ENCODE measurements at regions not wholly inside any gene's neighbourhood (a gene's known extent, or its start where the extent isn't known, plus 50 kb on each side); places are given as distances from the start of the nearest gene placed in this dataset.

DNA sequence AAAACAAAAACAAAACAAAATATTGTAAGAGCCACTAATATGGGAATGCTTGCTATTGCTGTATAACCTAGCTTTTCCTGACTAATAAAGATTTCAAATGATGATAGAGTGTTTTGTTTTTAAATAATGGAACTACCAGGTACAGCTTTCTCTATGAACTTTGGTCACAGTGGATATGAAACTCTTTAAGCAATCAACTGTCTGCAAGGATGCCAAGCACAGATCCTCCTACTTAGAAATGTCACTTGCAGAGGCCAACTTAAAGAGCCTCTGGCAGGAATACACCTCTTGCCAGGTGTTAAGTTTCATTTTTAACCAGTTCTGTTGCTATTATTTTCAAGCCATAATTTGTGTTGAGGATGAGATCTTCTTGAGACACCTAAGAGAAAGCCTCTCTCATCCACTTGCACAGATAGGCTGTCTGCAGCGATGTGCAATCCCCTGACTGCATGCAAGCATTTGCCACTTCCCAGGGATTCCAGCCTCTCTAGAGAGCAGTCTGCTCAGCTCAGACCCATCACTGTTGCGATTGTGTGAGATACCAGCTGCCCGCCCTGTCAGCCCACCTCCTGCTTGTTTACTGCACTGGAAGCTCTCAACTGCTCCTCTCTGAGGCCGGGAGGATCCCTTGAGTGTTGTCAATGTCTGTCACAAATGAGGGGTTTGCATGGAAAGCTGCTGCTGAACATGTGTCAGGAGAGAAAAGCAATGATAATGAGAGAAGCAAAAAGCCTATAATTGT is 86.1 kb upstream of the SCG2 start:
- no peak for TF ChIP-seq ZFX (IDR thresholded peaks at IDR 0.05; ENCODE audit: borderline replicate concordance)
- TF ChIP-seq, protein P1, sequence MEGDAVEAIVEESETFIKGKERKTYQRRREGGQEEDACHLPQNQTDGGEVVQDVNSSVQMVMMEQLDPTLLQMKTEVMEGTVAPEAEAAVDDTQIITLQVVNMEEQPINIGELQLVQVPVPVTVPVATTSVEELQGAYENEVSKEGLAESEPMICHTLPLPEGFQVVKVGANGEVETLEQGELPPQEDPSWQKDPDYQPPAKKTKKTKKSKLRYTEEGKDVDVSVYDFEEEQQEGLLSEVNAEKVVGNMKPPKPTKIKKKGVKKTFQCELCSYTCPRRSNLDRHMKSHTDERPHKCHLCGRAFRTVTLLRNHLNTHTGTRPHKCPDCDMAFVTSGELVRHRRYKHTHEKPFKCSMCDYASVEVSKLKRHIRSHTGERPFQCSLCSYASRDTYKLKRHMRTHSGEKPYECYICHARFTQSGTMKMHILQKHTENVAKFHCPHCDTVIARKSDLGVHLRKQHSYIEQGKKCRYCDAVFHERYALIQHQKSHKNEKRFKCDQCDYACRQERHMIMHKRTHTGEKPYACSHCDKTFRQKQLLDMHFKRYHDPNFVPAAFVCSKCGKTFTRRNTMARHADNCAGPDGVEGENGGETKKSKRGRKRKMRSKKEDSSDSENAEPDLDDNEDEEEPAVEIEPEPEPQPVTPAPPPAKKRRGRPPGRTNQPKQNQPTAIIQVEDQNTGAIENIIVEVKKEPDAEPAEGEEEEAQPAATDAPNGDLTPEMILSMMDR (IDR thresholded peaks at IDR 0.05), result no peak
- no peak overlapping the region for H3K27ac ChIP-seq

DNA sequence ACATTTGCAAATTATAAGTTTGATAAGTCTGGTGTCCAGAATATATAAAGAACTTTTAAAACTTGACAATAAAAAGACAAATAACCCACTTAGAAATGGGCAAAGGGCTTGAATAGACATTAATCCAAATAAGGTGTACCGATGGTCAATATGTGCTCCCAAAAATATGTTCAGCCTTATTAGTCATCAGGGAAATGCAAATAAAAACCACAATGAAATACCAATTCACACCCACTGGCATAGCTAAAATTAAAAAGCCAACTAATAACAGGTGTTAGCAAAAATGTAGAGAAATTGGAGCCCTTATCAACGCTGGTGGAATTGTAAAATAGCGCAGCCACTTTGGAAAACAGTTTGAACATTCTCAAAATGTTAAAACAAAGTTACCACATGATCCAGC is 79.0 kb upstream of the SCG2 start:
- TF ChIP-seq ZFX (IDR thresholded peaks at IDR 0.05; ENCODE audit: borderline replicate concordance), result no peak
- no peak overlapping the region for H3K27ac ChIP-seq

DNA sequence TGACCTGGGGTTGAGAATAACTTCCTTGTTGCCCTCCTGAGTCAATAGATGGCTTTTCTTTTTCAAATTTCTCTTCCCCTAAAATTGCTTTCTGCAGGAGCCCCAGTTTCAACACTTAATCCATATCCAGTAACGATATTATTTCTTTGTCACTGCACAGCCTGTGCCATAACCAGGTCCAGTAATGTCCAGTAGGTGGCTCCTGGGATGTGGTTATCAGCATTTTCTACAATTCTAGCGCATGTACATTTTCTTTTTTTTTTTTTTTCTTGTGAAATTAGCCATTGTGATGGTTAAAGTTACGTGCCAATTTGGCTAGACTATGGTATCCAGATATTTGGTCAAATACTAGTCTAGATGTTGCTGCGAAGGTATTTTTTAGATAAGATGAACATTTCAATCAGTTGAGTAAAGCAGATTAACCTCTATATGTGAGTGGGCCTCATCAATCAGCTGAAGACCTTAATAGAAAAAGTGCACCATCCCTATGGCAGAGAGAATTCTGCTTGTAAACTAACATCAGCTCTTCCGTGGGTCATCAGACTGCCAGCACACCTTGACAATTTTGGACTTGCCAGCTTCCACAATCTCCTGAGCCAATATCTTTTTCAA is 72.9 kb upstream of the SCG2 start:
- no peak overlapping the region for H3K27ac ChIP-seq
- TF ChIP-seq ZFX (IDR thresholded peaks at IDR 0.05; ENCODE audit: borderline replicate concordance), result no peak
- TF ChIP-seq, protein P1 (IDR thresholded peaks at IDR 0.05), result peak; percentile 65

DNA sequence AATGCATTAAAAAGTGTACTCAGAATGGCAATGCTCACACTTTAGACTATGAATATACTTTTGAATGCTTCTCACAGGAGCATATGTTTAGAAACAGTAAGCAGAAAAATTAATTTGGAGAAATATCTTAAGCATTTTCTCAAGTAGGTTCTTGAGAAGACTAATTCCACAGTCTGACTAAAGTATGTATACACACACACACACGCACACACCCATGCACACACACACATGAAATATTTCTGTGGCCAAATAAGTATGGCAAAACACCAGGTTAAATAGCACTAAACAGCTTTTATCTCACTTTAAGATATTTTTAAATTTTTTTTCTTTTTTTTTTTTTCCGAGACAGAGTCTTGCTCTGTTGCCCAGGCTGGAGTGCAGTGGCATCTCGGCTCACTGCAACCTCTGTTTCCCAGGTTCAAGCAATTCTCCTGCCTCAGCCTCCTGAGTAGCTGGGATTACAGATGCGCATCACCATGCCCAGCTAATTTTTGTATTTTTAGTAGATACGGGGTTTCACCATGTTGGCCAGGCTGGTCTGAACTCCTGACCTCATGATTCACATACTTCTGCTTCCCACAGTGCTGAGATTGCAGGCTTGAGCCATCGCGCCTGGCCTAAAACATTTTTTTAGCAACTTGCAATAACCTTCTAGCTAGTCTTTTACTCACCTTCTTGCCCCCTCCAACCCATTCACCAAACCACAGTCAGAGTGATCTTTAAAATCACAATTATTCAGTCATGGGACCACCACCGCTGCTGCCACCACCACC is 67.5 kb upstream of the SCG2 start:
- TF ChIP-seq, protein P1 (IDR thresholded peaks at IDR 0.05), result no peak
- TF ChIP-seq ZFX (IDR thresholded peaks at IDR 0.05; ENCODE audit: borderline replicate concordance), result no peak
- H3K27ac ChIP-seq, result no peak overlapping the region

DNA sequence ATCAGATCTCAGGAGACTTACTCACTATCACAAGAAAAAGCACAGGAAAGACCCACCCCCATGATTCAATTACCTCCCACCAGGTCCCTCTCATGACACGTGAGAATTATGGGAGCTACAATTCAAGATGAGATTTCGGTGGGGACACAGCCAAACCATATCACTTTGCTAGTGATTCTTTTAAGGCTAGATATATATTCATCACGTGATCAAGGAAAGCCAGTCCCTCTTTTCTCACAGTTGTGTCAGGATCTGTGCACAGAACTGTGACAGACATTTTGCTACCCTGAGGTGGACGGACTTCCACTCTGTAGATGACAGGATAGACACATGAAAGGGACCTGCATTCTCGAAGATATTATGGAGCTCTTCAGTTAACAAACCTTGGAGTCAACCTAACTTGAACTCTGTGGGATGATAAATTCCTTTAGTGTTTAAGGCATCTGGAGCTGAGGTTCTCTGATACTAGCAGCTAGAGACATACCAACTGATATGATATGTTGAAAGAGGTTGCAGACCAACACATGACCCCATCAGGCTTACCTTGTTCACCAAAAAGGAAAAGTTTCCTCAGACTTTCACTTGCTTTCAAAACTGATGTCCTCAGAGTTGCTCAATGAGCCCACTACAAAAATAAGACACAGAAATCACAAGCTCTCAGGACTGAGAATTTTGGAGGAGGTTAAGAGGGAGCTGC is 66.3 kb upstream of the SCG2 start:
- no peak overlapping the region for H3K27ac ChIP-seq
- TF ChIP-seq, protein P1 (IDR thresholded peaks at IDR 0.05), result no peak

DNA sequence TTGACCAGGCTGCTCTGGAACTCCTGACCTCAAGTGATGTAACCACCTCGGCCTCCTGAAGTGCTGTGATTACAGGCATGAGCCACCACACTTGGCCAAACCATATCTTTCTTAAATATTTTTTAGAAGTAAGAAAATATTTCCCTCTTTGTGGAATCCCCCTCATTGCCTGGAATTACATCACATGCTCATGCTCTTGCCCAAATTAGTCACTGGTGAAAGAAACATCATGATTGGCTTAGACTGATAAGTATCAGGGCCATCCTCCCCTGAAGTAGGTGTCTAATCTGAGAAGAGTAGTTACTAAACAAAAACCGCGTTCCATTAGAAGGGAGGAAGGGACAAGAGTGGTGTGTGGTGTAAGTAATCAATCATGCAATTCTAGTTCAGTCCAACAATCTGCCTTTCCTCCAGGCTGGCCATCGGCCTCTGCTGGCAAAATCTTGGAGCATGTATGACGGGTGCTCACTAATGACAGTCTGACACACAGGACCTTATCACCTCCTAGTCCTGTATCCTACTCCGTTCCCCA is 52.3 kb upstream of the SCG2 start:
- TF ChIP-seq, protein P1 (IDR thresholded peaks at IDR 0.05), result no peak
- TF ChIP-seq ZFX (IDR thresholded peaks at IDR 0.05; ENCODE audit: borderline replicate concordance), result no peak
- H3K27ac ChIP-seq, result no peak overlapping the region

DNA sequence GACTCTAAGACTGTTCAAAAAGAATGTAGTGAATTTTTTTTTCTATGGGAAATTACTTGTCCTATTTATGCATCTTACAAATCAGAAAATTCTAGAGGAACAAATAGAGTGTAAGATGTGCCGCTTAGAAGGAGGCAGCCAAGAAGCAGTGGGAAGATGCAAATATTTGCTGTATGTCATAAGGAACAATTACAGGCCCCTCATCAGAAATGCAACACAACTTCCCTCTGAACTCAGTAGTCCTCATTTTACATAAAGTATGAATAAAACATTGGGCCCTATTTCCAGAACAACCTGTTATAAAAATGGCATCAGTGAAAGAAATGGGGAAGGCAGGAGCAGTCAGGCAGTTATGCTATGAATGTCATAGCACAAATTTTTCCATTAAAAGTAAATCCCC is 50.7 kb upstream of the SCG2 start:
- TF ChIP-seq ZFX (IDR thresholded peaks at IDR 0.05; ENCODE audit: borderline replicate concordance), result no peak
- TF ChIP-seq, protein P1 (IDR thresholded peaks at IDR 0.05), result no peak
- no peak overlapping the region for H3K27ac ChIP-seq

All from 22Rv1 (cell line).